Vagina (tissue), 2 donors: ENCODE measurements at regions not wholly inside any gene's neighbourhood (a gene's known extent, or its start where the extent isn't known, plus 50 kb on each side); places are given as distances from the start of the nearest gene placed in this dataset.

Experiments
- CTCF ChIP-seq, 3 experiments: fragments of 450-650 bp in 2 of 3; fragments of 200-600 bp in 1 of 3; sonication (generic) in 1 of 3; IDR thresholded peaks; one replicate each; pipeline ENCODE4 v1.5.1; 2017 to 2019; ENCODE audit warnings: antibody characterized with exemption in 3 of 3, mild to moderate bottlenecking in 2 of 3, moderate library complexity in 2 of 3
- POLR2A ChIP-seq, 2 donors: fragments of 450-650 bp; IDR thresholded peaks; one replicate each; pipeline ENCODE4 v1.6.1; 2017; ENCODE audit warnings: antibody characterized with exemption in 2 of 2, mild to moderate bottlenecking in 2 of 2, moderate library complexity in 2 of 2

GRCh38 chr1:60906039-60906438 is 176.3 kb upstream of the NFIA start:
- TF ChIP-seq CTCF (IDR thresholded peaks at IDR 0.05) (no peak), POLR2A (IDR thresholded peaks at IDR 0.05) (no peak)
